BLaER1 treated with 17β-estradiol and CSF1 and Interleukin-3, amounts not matched to agents 10 nM and 100 nM (cell line): ENCODE measurements at regions not wholly inside any gene's neighbourhood (a gene's known extent, or its start where the extent isn't known, plus 50 kb on each side); places are given as distances from the start of the nearest gene placed in this dataset.
"Not testable (repeated sequence)": the region's sequence is repeated elsewhere in the genome, so short reads cannot be mapped to it uniquely, and the experiment has no call there.

ENCODE experiments used
- H3K27ac ChIP-seq, 11 experiments: shearing (Covaris generic); formaldehyde crosslinking; 2 replicates each; pipeline ENCODE4 v1.8.1; 2022
- H3K27me3 ChIP-seq, 11 experiments: shearing (Covaris generic); formaldehyde crosslinking; 2 replicates each; pipeline ENCODE4 v1.8.1; 2022
- H3K36me3 ChIP-seq, 11 experiments: shearing (Covaris generic); formaldehyde crosslinking; 2 replicates each; pipeline ENCODE4 v1.8.1; 2022
- H3K4me1 ChIP-seq, 10 experiments: shearing (Covaris generic); formaldehyde crosslinking; 2 replicates each; pipeline ENCODE4 v1.8.1; 2022
- H3K4me2 ChIP-seq, 11 experiments: shearing (Covaris generic); formaldehyde crosslinking; 2 replicates each; pipeline ENCODE4 v1.8.1; 2022
- H3K4me3 ChIP-seq, 10 experiments: shearing (Covaris generic); formaldehyde crosslinking; 2 replicates each; pipeline ENCODE4 v1.8.1; 2022
- H3K9ac ChIP-seq, 11 experiments: shearing (Covaris generic); formaldehyde crosslinking; 2 replicates each; pipeline ENCODE4 v1.8.1; 2022
- H3K9me3 ChIP-seq, 11 experiments: shearing (Covaris generic); formaldehyde crosslinking; replicated peaks in 1 of 11; 2 replicates each; pipeline ENCODE4 v1.8.1; 2022
- H4K20me1 ChIP-seq, 11 experiments: shearing (Covaris generic); formaldehyde crosslinking; 2 replicates each; pipeline ENCODE4 v1.8.1; 2022
- Cebpa-rat ChIP-seq, 11 experiments: shearing (Covaris generic); IDR thresholded peaks; 2 replicates each; pipeline ENCODE4 v1.8.1; 2022

- H3K27me3 ChIP-seq = no peaks in the 10 kb centered on the region
- H3K4me2 ChIP-seq = no peak overlapping the region
- no peaks in the 10 kb centered on the region for H3K4me1 ChIP-seq
- H3K4me3 ChIP-seq = no peak overlapping the region
- H4K20me1 ChIP-seq = no peaks in the 10 kb centered on the region
- no peak for TF ChIP-seq Cebpa-rat (IDR thresholded peaks at IDR 0.05)
- no peaks in the 10 kb centered on the region for H3K36me3 ChIP-seq
- no peak overlapping the region for H3K9ac ChIP-seq
- H3K9me3 ChIP-seq = peaks cover 0 to 13% (median 6%) of the 10 kb centered on the region in 11 experiments; a peak in 12 of 22 replicates
- H3K27ac ChIP-seq = no peak overlapping the region
These were observed 592.7 kb upstream of the SLC35B3 start for GRCh38 chr6:9028086-9028485.

GRCh38 chr6:9025796-9026394 is 590.5 kb upstream of the SLC35B3 start:
- Histone ChIP-seq H3K9me3 (peaks cover 0 to 13% (median 6%) of the 10 kb centered on the region in 11 experiments; a peak in 12 of 22 replicates), H3K36me3 (no peaks in the 10 kb centered on the region), H3K4me2 (no peak overlapping the region), H3K27ac (no peak overlapping the region), H3K4me3 (no peak overlapping the region), H3K4me1 (no peaks in the 10 kb centered on the region), H3K9ac (no peak overlapping the region), H4K20me1 (no peaks in the 10 kb centered on the region), H3K27me3 (no peaks in the 10 kb centered on the region)
- TF ChIP-seq Cebpa-rat (IDR thresholded peaks at IDR 0.05) = no peak

- no peak overlapping the region for H3K4me2 ChIP-seq
- H3K27me3 ChIP-seq = no peaks in the 10 kb centered on the region
- peaks cover 0 to 13% (median 6%) of the 10 kb centered on the region in 11 experiments; a peak in 12 of 22 replicates for H3K9me3 ChIP-seq
- no peak overlapping the region for H3K9ac ChIP-seq
- no peak overlapping the region for H3K27ac ChIP-seq
- H3K36me3 ChIP-seq = no peaks in the 10 kb centered on the region
- no peaks in the 10 kb centered on the region for H3K4me1 ChIP-seq
- no peak for TF ChIP-seq Cebpa-rat (IDR thresholded peaks at IDR 0.05)
- no peaks in the 10 kb centered on the region for H4K20me1 ChIP-seq
- H3K4me3 ChIP-seq = no peak overlapping the region
These were observed 589.9 kb upstream of the SLC35B3 start for GRCh38 chr6:9025228-9025627.

GRCh38 chr6:9024246-9024645 is 588.9 kb upstream of the SLC35B3 start:
- H3K9ac ChIP-seq, H4K20me1 ChIP-seq, H3K27ac ChIP-seq, H3K4me3 ChIP-seq, H3K27me3 ChIP-seq, H3K9me3 ChIP-seq, H3K4me1 ChIP-seq, H3K36me3 ChIP-seq, H3K4me2 ChIP-seq: not testable (repeated sequence)

GRCh38 chr6:9020001-9020400 is 584.7 kb upstream of the SLC35B3 start:
- Histone ChIP-seq H3K36me3 (no peaks in the 10 kb centered on the region), H4K20me1 (no peaks in the 10 kb centered on the region), H3K9ac (no peak overlapping the region)

GRCh38 chr6:9009931-9010330 is 574.6 kb upstream of the SLC35B3 start:
- Histone ChIP-seq H3K36me3 (no peaks in the 10 kb centered on the region), H3K4me3 (no peak overlapping the region), H3K9me3 (no peaks in the 10 kb centered on the region), H4K20me1 (no peaks in the 10 kb centered on the region), H3K27ac (no peak overlapping the region), H3K4me1 (no peaks in the 10 kb centered on the region), H3K4me2 (no peak overlapping the region), H3K9ac (no peak overlapping the region), H3K27me3 (no peaks in the 10 kb centered on the region)
- no peak for TF ChIP-seq Cebpa-rat (IDR thresholded peaks at IDR 0.05)

More at GRCh38 chr6:9020001-9020400, 584.7 kb upstream of the SLC35B3 start:
- no peaks in the 10 kb centered on the region for H3K4me1 ChIP-seq
- no peak for TF ChIP-seq Cebpa-rat (IDR thresholded peaks at IDR 0.05)
- H3K27me3 ChIP-seq = no peaks in the 10 kb centered on the region
- no peak overlapping the region for H3K27ac ChIP-seq
- H3K4me2 ChIP-seq = no peak overlapping the region
- H3K4me3 ChIP-seq = no peak overlapping the region
- H3K9me3 ChIP-seq = peaks cover 0 to 10% (median 6%) of the 10 kb centered on the region in 11 experiments; a peak in 11 of 22 replicates

- no peaks in the 10 kb centered on the region for H4K20me1 ChIP-seq
- H3K27ac ChIP-seq = no peak overlapping the region
- no peaks in the 10 kb centered on the region for H3K27me3 ChIP-seq
- no peaks in the 10 kb centered on the region for H3K36me3 ChIP-seq
- no peak overlapping the region for H3K4me2 ChIP-seq
- TF ChIP-seq Cebpa-rat (IDR thresholded peaks at IDR 0.05) = no peak
- no peak overlapping the region for H3K9ac ChIP-seq
- H3K9me3 ChIP-seq = no peaks in the 10 kb centered on the region
- no peaks in the 10 kb centered on the region for H3K4me1 ChIP-seq
- no peak overlapping the region for H3K4me3 ChIP-seq
These were observed 571.7 kb upstream of the SLC35B3 start for GRCh38 chr6:9007027-9007426.

- no peaks in the 10 kb centered on the region for H4K20me1 ChIP-seq
- H3K36me3 ChIP-seq = no peaks in the 10 kb centered on the region
- H3K4me3 ChIP-seq = no peak overlapping the region
- H3K4me2 ChIP-seq = no peak overlapping the region
- H3K4me1 ChIP-seq = no peaks in the 10 kb centered on the region
- no peaks in the 10 kb centered on the region for H3K9me3 ChIP-seq
- TF ChIP-seq Cebpa-rat (IDR thresholded peaks at IDR 0.05) = no peak
- no peak overlapping the region for H3K27ac ChIP-seq
- H3K9ac ChIP-seq = no peak overlapping the region
- H3K27me3 ChIP-seq = no peaks in the 10 kb centered on the region
These were observed 567.5 kb upstream of the SLC35B3 start for GRCh38 chr6:9002833-9003232.

- Histone ChIP-seq H3K9me3 (no peaks in the 10 kb centered on the region; a peak in 1 of 22 replicates), H4K20me1 (no peaks in the 10 kb centered on the region), H3K27me3 (no peaks in the 10 kb centered on the region), H3K4me3 (no peak overlapping the region), H3K9ac (no peak overlapping the region), H3K36me3 (no peaks in the 10 kb centered on the region), H3K27ac (no peak overlapping the region), H3K4me1 (no peaks in the 10 kb centered on the region), H3K4me2 (no peak overlapping the region)
- TF ChIP-seq Cebpa-rat (IDR thresholded peaks at IDR 0.05) = no peak
These were observed 559.8 kb upstream of the SLC35B3 start for GRCh38 chr6:8995156-8995555.

- no peak for TF ChIP-seq Cebpa-rat (IDR thresholded peaks at IDR 0.05)
- Histone ChIP-seq H3K4me2 (no peak overlapping the region), H3K27ac (no peak overlapping the region), H3K27me3 (no peaks in the 10 kb centered on the region), H3K4me1 (no peaks in the 10 kb centered on the region), H3K9me3 (no peaks in the 10 kb centered on the region; a peak in 1 of 22 replicates), H3K36me3 (no peaks in the 10 kb centered on the region), H3K4me3 (no peak overlapping the region), H4K20me1 (no peaks in the 10 kb centered on the region), H3K9ac (no peak overlapping the region)
These were observed 557.8 kb upstream of the SLC35B3 start for GRCh38 chr6:8993111-8993510.
